CD4-positive, alpha-beta T cell (primary cell): ENCODE measurements at regions not wholly inside any gene's neighbourhood (a gene's known extent, or its start where the extent isn't known, plus 50 kb on each side); places are given as distances from the start of the nearest gene placed in this dataset.

Source experiments
- ATAC-seq: fragments of 200-7000 bp; cut with Tn5 transposase; one replicate; pipeline ENCODE4 v1.10.0; 2022; ENCODE audit warnings: mild to moderate bottlenecking; ENCODE audit not compliant: poor library complexity
- CTCF ChIA-PET: fragments of 350-600 bp; sonication (Branson Sonifier 250); formaldehyde crosslinking; loops from one replicate; lab custom pipeline; 2021; ENCODE audit warnings: antibody characterized with exemption, inconsistent platforms; lab: Charles Lee
- POLR2A ChIA-PET: fragments of 350-600 bp; sonication (Branson Sonifier 250); formaldehyde crosslinking; loops from one replicate; lab custom pipeline; 2021; ENCODE audit warnings: antibody characterized with exemption, inconsistent platforms; lab: Charles Lee
- DNase-seq, 14 experiments: peaks; one replicate each; pipeline ENCODE4 v3.0.0-alpha.2; 2013 to 2020; ENCODE audit warnings: mixed read lengths in 2 of 14
- H3K27ac ChIP-seq, 2 donors: one replicate each; pipeline versions ENCODE4 v1.5.1 to v1.7.0; 2013; ENCODE audit warnings: low read length in 2 of 2, low read depth in 1 of 2, mild to moderate bottlenecking in 1 of 2
- H3K27me3 ChIP-seq, 2 experiments: 1 replicate in 1 of 2; 2 replicates in 1 of 2; pipeline versions ENCODE4 v1.6.1 to v1.7.0; 2013; ENCODE audit warnings: low read length in 2 of 2, control low read depth in 1 of 2, mild to moderate bottlenecking in 1 of 2, moderate library complexity in 1 of 2; ENCODE audit not compliant: insufficient read depth in 2 of 2, control insufficient read depth in 1 of 2
- H3K36me3 ChIP-seq: one replicate; pipeline ENCODE4 v1.6.1; 2013; ENCODE audit warnings: low read length, control low read depth; ENCODE audit not compliant: insufficient read depth
- H3K4me1 ChIP-seq: one replicate; pipeline ENCODE4 v1.6.1; 2013; ENCODE audit warnings: low read length, control low read depth; ENCODE audit not compliant: insufficient read depth
- H3K4me3 ChIP-seq: one replicate; pipeline ENCODE4 v1.5.1; 2013; ENCODE audit warnings: mild to moderate bottlenecking, low read length, moderate library complexity
- H3K9me3 ChIP-seq, 2 experiments: 1 replicate in 1 of 2; 2 replicates in 1 of 2; pipeline versions ENCODE4 v1.6.1 to v1.7.0; 2013; ENCODE audit warnings: low read length in 2 of 2, mild to moderate bottlenecking in 2 of 2, control low read depth in 1 of 2, moderate library complexity in 1 of 2; ENCODE audit not compliant: control insufficient read depth in 1 of 2, insufficient read depth in 1 of 2
- H3K27ac Mint-ChIP-seq: one replicate; pipeline ENCODE4 v1.8.0; 2020; ENCODE audit warnings: mixed read lengths
- H3K27me3 Mint-ChIP-seq: one replicate; pipeline ENCODE4 v1.8.0; 2021; ENCODE audit warnings: mixed read lengths
- H3K36me3 Mint-ChIP-seq: one replicate; pipeline ENCODE4 v1.8.0; 2021; ENCODE audit warnings: low read depth, mixed read lengths
- H3K4me1 Mint-ChIP-seq: one replicate; pipeline ENCODE4 v1.8.0; 2021; ENCODE audit warnings: low read depth, mixed read lengths
- H3K4me3 Mint-ChIP-seq: one replicate; pipeline ENCODE4 v1.8.0; 2020; ENCODE audit warnings: mild to moderate bottlenecking, mixed read lengths
- H3K9me3 Mint-ChIP-seq: one replicate; pipeline ENCODE4 v1.8.0; 2020; ENCODE audit warnings: mixed read lengths
- intact Hi-C, 2 experiments: fragments of 100-400 bp; cut with DNase I in 1 of 2; cut with micrococcal nuclease in 1 of 2; formaldehyde crosslinking; loops; one replicate each; pipeline versions ENCODE4 v1.15.1 to v1.9.0; 2023 to 2025; cut with DNase I, micrococcal nuclease
- TF ChIP-seq, protein P1 (sequence below): fragments of 200-600 bp; IDR thresholded peaks from one replicate; pipeline ENCODE4 v1.8.0; 2022; ENCODE audit warnings: antibody characterized with exemption, mild to moderate bottlenecking

GRCh38 chrY:15688531-15688930 is 1164.2 kb downstream of the NLGN4Y start:
- CTCF ChIA-PET, result no interaction called here
- no peaks in the 10 kb centered on the region for H3K27me3 ChIP-seq
- POLR2A ChIA-PET, result no interaction called here

GRCh38 chrY:15689994-15690393 is 1165.7 kb downstream of the NLGN4Y start:
- intact Hi-C loops, result no loop called here

More at GRCh38 chrY:15688531-15688930, 1164.2 kb downstream of the NLGN4Y start:
- no peak for DNase-seq
- TF ChIP-seq, protein P1, sequence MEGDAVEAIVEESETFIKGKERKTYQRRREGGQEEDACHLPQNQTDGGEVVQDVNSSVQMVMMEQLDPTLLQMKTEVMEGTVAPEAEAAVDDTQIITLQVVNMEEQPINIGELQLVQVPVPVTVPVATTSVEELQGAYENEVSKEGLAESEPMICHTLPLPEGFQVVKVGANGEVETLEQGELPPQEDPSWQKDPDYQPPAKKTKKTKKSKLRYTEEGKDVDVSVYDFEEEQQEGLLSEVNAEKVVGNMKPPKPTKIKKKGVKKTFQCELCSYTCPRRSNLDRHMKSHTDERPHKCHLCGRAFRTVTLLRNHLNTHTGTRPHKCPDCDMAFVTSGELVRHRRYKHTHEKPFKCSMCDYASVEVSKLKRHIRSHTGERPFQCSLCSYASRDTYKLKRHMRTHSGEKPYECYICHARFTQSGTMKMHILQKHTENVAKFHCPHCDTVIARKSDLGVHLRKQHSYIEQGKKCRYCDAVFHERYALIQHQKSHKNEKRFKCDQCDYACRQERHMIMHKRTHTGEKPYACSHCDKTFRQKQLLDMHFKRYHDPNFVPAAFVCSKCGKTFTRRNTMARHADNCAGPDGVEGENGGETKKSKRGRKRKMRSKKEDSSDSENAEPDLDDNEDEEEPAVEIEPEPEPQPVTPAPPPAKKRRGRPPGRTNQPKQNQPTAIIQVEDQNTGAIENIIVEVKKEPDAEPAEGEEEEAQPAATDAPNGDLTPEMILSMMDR, result no peak
- Mint-ChIP-seq H3K27me3 (no peaks in the 10 kb centered on the region), H3K4me3 (no peak overlapping the region), H3K27ac (no peak overlapping the region), H3K36me3 (no peaks in the 10 kb centered on the region), H3K4me1 (no peaks in the 10 kb centered on the region), H3K9me3 (no peaks in the 10 kb centered on the region)
- Histone ChIP-seq H3K9me3 (no peaks in the 10 kb centered on the region), H3K36me3 (no peaks in the 10 kb centered on the region), H3K27ac (no peak overlapping the region), H3K4me1 (no peaks in the 10 kb centered on the region), H3K4me3 (no peak overlapping the region)
- intact Hi-C loops, result no loop called here
- ATAC-seq, result no peak

GRCh38 chrY:15702131-15702530 is 1177.8 kb downstream of the NLGN4Y start:
- no peaks in the 10 kb centered on the region for H3K4me1 ChIP-seq
- no peaks in the 10 kb centered on the region for H3K9me3 Mint-ChIP-seq
- no peak overlapping the region for H3K4me3 ChIP-seq
- no peak overlapping the region for H3K4me3 Mint-ChIP-seq
- H3K36me3 ChIP-seq, result no peaks in the 10 kb centered on the region
- ChIA-PET POLR2A (no interaction called here), CTCF (no interaction called here)
- no peak overlapping the region for H3K27ac ChIP-seq
- TF ChIP-seq, protein P1, result no peak
- DNase-seq, result no peak
- H3K27me3 ChIP-seq, result no peaks in the 10 kb centered on the region
- H3K27me3 Mint-ChIP-seq, result no peaks in the 10 kb centered on the region
- H3K4me1 Mint-ChIP-seq, result no peaks in the 10 kb centered on the region
- no peaks in the 10 kb centered on the region for H3K36me3 Mint-ChIP-seq
- intact Hi-C loops, result no loop called here
- no peak overlapping the region for H3K27ac Mint-ChIP-seq
- no peaks in the 10 kb centered on the region for H3K9me3 ChIP-seq
- no peak for ATAC-seq

More at GRCh38 chrY:15689994-15690393, 1165.7 kb downstream of the NLGN4Y start:
- no peak overlapping the region for H3K4me3 ChIP-seq
- H3K36me3 ChIP-seq, result no peaks in the 10 kb centered on the region
- no peak overlapping the region for H3K27ac ChIP-seq
- DNase-seq, result no peak
- Mint-ChIP-seq H3K27me3 (no peaks in the 10 kb centered on the region), H3K9me3 (no peaks in the 10 kb centered on the region), H3K36me3 (no peaks in the 10 kb centered on the region), H3K4me1 (no peaks in the 10 kb centered on the region), H3K27ac (no peak overlapping the region), H3K4me3 (no peak overlapping the region)
- ChIA-PET POLR2A (no interaction called here), CTCF (no interaction called here)
- no peaks in the 10 kb centered on the region for H3K9me3 ChIP-seq
- no peaks in the 10 kb centered on the region for H3K4me1 ChIP-seq
- no peak for ATAC-seq
- no peaks in the 10 kb centered on the region for H3K27me3 ChIP-seq
- TF ChIP-seq, protein P1, result no peak
